SU-DHL-6 (cell line): ENCODE measurements at regions not wholly inside any gene's neighbourhood (a gene's known extent, or its start where the extent isn't known, plus 50 kb on each side); places are given as distances from the start of the nearest gene placed in this dataset.

Experiments used
- H2AFZ ChIP-seq: fragments of 200-600 bp; sonication (generic); 2 replicates; pipeline ENCODE4 v1.6.1; 2014; ENCODE audit warnings: low read depth, mild to moderate bottlenecking, moderate library complexity, mixed read lengths, antibody characterized with exemption, low read length; ENCODE audit not compliant: severe bottlenecking
- H3F3A ChIP-seq: fragments of 200-600 bp; shearing (Covaris generic); 2 replicates; pipeline ENCODE4 v1.6.0; 2016; ENCODE audit warnings: antibody characterized with exemption, mild to moderate bottlenecking; ENCODE audit not compliant: insufficient read depth
- H3K27ac ChIP-seq: fragments of 200-600 bp; sonication (generic); 2 replicates; pipeline ENCODE4 v1.5.1; 2016; ENCODE audit warnings: low read depth, mild to moderate bottlenecking, low read length, moderate library complexity, mixed read lengths
- H3K27me3 ChIP-seq: fragments of 200-600 bp; sonication (generic), shearing (Covaris generic); 2 replicates; pipeline ENCODE4 v1.6.0; 2014; ENCODE audit warnings: mild to moderate bottlenecking, low read length
- H3K36me3 ChIP-seq: fragments of 200-600 bp; sonication (generic); 2 replicates; pipeline ENCODE4 v1.6.1; 2014; ENCODE audit warnings: mild to moderate bottlenecking, low read length, mixed read lengths
- H3K4me2 ChIP-seq: fragments of 300-600, 200-600 bp; shearing (Covaris generic), sonication (generic); 2 replicates; pipeline ENCODE4 v1.6.0; 2014; ENCODE audit warnings: low read length, low read depth, mild to moderate bottlenecking; ENCODE audit not compliant: poor library complexity, severe bottlenecking
- H3K4me3 ChIP-seq: fragments of 200-600 bp; sonication (generic); 2 replicates; pipeline ENCODE4 v1.5.1; 2014; ENCODE audit warnings: antibody characterized with exemption, low read length, mild to moderate bottlenecking, mixed read lengths; ENCODE audit not compliant: insufficient read depth, poor library complexity, severe bottlenecking
- H3K79me2 ChIP-seq: fragments of 200-600 bp; sonication (generic); 2 replicates; pipeline ENCODE4 v1.6.1; 2014; ENCODE audit warnings: mild to moderate bottlenecking, low read length, moderate library complexity; ENCODE audit not compliant: insufficient read depth
- H3K9ac ChIP-seq: fragments of 200-600 bp; sonication (generic); 2 replicates; pipeline ENCODE4 v1.7.0; 2014; ENCODE audit warnings: mild to moderate bottlenecking, low read length
- H3K9me2 ChIP-seq: fragments of 200-600 bp; sonication (generic); replicated peaks from 2 replicates; pipeline ENCODE4 v1.6.1; 2014; ENCODE audit warnings: low read length; ENCODE audit not compliant: insufficient read depth
- H3K9me3 ChIP-seq: fragments of 200-600 bp; sonication (generic); 2 replicates; pipeline ENCODE4 v1.6.1; 2014; ENCODE audit warnings: low read length, mixed read lengths; ENCODE audit not compliant: insufficient read depth
- H4K20me1 ChIP-seq: fragments of 200-600 bp; sonication (generic); 2 replicates; pipeline ENCODE4 v1.6.1; 2014; ENCODE audit warnings: low read depth, mild to moderate bottlenecking, antibody characterized with exemption, low read length, moderate library complexity, mixed read lengths
- CTCF ChIP-seq: fragments of 200-600 bp; sonication (generic); IDR thresholded peaks from one replicate; pipeline ENCODE4 v1.5.1; 2017; ENCODE audit warnings: antibody characterized with exemption, mild to moderate bottlenecking, low read length, moderate library complexity; ENCODE audit not compliant: insufficient read depth, poor library complexity, severe bottlenecking
- EZH2phosphoT487 ChIP-seq: fragments of 200-600 bp; sonication (generic), shearing (Covaris generic); conservative IDR thresholded peaks from 2 replicates; pipeline ENCODE4 v1.6.1; 2018; ENCODE audit warnings: mild to moderate bottlenecking, antibody characterized with exemption, low read length, moderate library complexity, mixed read lengths

GRCh38 chr4:124035364-124036041 is 638.9 kb downstream of the SPRY1 start:
- TF ChIP-seq CTCF, result no peak
- TF ChIP-seq EZH2phosphoT487, result no peak
- no peaks in the 10 kb centered on the region for H3K36me3 ChIP-seq
- no peaks in the 10 kb centered on the region for H3K9me3 ChIP-seq
- no peak overlapping the region for H3K9ac ChIP-seq
- H4K20me1 ChIP-seq, result no peaks in the 10 kb centered on the region
- no peaks in the 10 kb centered on the region for H3F3A ChIP-seq
- no peaks in the 10 kb centered on the region for H3K79me2 ChIP-seq
- H3K4me2 ChIP-seq, result no peak overlapping the region
- no peak overlapping the region for H2AFZ ChIP-seq
- no peak overlapping the region for H3K4me3 ChIP-seq
- H3K9me2 ChIP-seq, result no peaks in the 10 kb centered on the region
- no peak overlapping the region for H3K27ac ChIP-seq
- no peaks in the 10 kb centered on the region for H3K27me3 ChIP-seq

GRCh38 chr4:124037236-124037635 is 640.6 kb downstream of the SPRY1 start:
- Histone ChIP-seq H3K79me2 (no peaks in the 10 kb centered on the region), H2AFZ (no peak overlapping the region), H3K4me2 (no peak overlapping the region), H3K27ac (no peak overlapping the region), H4K20me1 (no peaks in the 10 kb centered on the region), H3K27me3 (no peaks in the 10 kb centered on the region), H3K9ac (no peak overlapping the region), H3K9me2 (no peaks in the 10 kb centered on the region), H3K9me3 (no peaks in the 10 kb centered on the region), H3F3A (no peaks in the 10 kb centered on the region), H3K4me3 (no peak overlapping the region), H3K36me3 (no peaks in the 10 kb centered on the region)
- TF ChIP-seq EZH2phosphoT487 (no peak), CTCF (no peak)

GRCh38 chr4:124044330-124044729 is 647.7 kb downstream of the SPRY1 start:
- no peak overlapping the region for H2AFZ ChIP-seq
- H3K9me2 ChIP-seq, result no peaks in the 10 kb centered on the region
- H3F3A ChIP-seq, result no peaks in the 10 kb centered on the region

More at GRCh38 chr4:124044330-124044729, 647.7 kb downstream of the SPRY1 start:
- H3K36me3 ChIP-seq, result no peaks in the 10 kb centered on the region
- TF ChIP-seq EZH2phosphoT487 (no peak), CTCF (no peak)
- no peak overlapping the region for H3K4me3 ChIP-seq
- H3K79me2 ChIP-seq, result no peaks in the 10 kb centered on the region
- H3K27me3 ChIP-seq, result no peaks in the 10 kb centered on the region
- no peaks in the 10 kb centered on the region for H4K20me1 ChIP-seq
- no peak overlapping the region for H3K27ac ChIP-seq
- H3K9ac ChIP-seq, result no peak overlapping the region
- H3K9me3 ChIP-seq, result no peaks in the 10 kb centered on the region
- no peak overlapping the region for H3K4me2 ChIP-seq
